ENCODE measurements at regions not wholly inside any gene's neighbourhood (a gene's known extent, or its start where the extent isn't known, plus 50 kb on each side); places are given as distances from the start of the nearest gene placed in this dataset.
"Not testable (repeated sequence)": the region's sequence is repeated elsewhere in the genome, so short reads cannot be mapped to it uniquely, and the experiment has no call there.

GRCh38 chr5:171721464-171721863 lies 64.2 kb upstream of the SMIM23 start:
- DNase-seq (ENCODE audit: low read depth), result no peak
- no peak overlapping the region for H3K4me3 ChIP-seq (ENCODE audit: low read depth, low read length)
- TF ChIP-seq CTCF (IDR thresholded peaks at IDR 0.05; ENCODE audit: insufficient read depth, low read length), result no peak

GRCh38 chr5:171724468-171725204 lies 61.0 kb upstream of the SMIM23 start:
- H3K4me3 ChIP-seq (ENCODE audit: low read depth, low read length), result no peak overlapping the region
- no peak for DNase-seq (ENCODE audit: low read depth)
- no peak for TF ChIP-seq CTCF (IDR thresholded peaks at IDR 0.05; ENCODE audit: insufficient read depth, low read length)

- peak; percentile 27 for DNase-seq (ENCODE audit: low read depth)
- no peak overlapping the region for H3K4me3 ChIP-seq (ENCODE audit: low read depth, low read length)
- no peak for TF ChIP-seq CTCF (IDR thresholded peaks at IDR 0.05; ENCODE audit: insufficient read depth, low read length)
Observed at GRCh38 chr5:171725205-171725601, 60.4 kb upstream of the SMIM23 start.

- not testable (repeated sequence) for DNase-seq (ENCODE audit: low read depth); H3K4me3 ChIP-seq (ENCODE audit: low read depth, low read length)
Observed at GRCh38 chr5:171726819-171727218, 58.8 kb upstream of the SMIM23 start.

GRCh38 chr5:171728686-171729085 lies 56.9 kb upstream of the SMIM23 start:
- no peak for TF ChIP-seq CTCF (IDR thresholded peaks at IDR 0.05; ENCODE audit: insufficient read depth, low read length)
- no peak overlapping the region for H3K4me3 ChIP-seq (ENCODE audit: low read depth, low read length)
- no peak for DNase-seq (ENCODE audit: low read depth)
